Endothelial cell of umbilical vein (primary cell): ENCODE measurements at regions not wholly inside any gene's neighbourhood (a gene's known extent, or its start where the extent isn't known, plus 50 kb on each side); places are given as distances from the start of the nearest gene placed in this dataset.

ENCODE experiments used
- CTCF ChIP-seq, 2 donors: IDR thresholded peaks; 1 replicate in 1 of 2; 2 replicates in 1 of 2; pipeline ENCODE4 v1.5.1; 2011; ENCODE audit warnings: low read length in 2 of 2, mild to moderate bottlenecking in 2 of 2, moderate library complexity in 2 of 2, control low read depth in 1 of 2, inconsistent platforms in 1 of 2, low read depth in 1 of 2; ENCODE audit not compliant: insufficient read depth in 1 of 2; ENCODE audit errors: extremely low read depth in 1 of 2
- EZH2 ChIP-seq: IDR thresholded peaks from 2 replicates; pipeline ENCODE4 v1.6.1; 2012; ENCODE audit warnings: borderline replicate concordance, low read depth, mild to moderate bottlenecking, moderate library complexity, low read length, inconsistent platforms; ENCODE audit not compliant: severe bottlenecking
- FOS ChIP-seq: IDR thresholded peaks from 2 replicates; pipeline ENCODE4 v1.6.1; 2011; ENCODE audit warnings: mild to moderate bottlenecking, low read length, moderate library complexity, borderline replicate concordance; ENCODE audit not compliant: insufficient read depth
- GATA2 ChIP-seq: IDR thresholded peaks from 2 replicates; pipeline ENCODE4 v1.7.0; 2011; ENCODE audit warnings: low read depth, mild to moderate bottlenecking, moderate library complexity, mixed read lengths, low read length; ENCODE audit not compliant: insufficient read length, insufficient read depth
- JUN ChIP-seq: IDR thresholded peaks from 2 replicates; pipeline ENCODE4 v1.6.1; 2011; ENCODE audit warnings: borderline replicate concordance, low read depth; ENCODE audit not compliant: insufficient read length, insufficient read depth
- MAX ChIP-seq: IDR thresholded peaks from 2 replicates; pipeline ENCODE4 v1.6.1; 2011; ENCODE audit not compliant: insufficient read depth, insufficient read length
- MYC ChIP-seq: IDR thresholded peaks from one replicate; pipeline ENCODE4 v1.6.1; 2011; ENCODE audit warnings: mild to moderate bottlenecking, low read depth, low read length
- POLR2A ChIP-seq: IDR thresholded peaks from 2 replicates; pipeline ENCODE4 v1.6.1; 2012; ENCODE audit warnings: low read depth, mild to moderate bottlenecking, control low read depth, low read length
- POLR2AphosphoS5 ChIP-seq: IDR thresholded peaks from 2 replicates; pipeline ENCODE4 v1.6.1; 2012; ENCODE audit warnings: low read depth, mild to moderate bottlenecking, control low read depth, low read length, moderate library complexity; ENCODE audit not compliant: insufficient read depth

DNA sequence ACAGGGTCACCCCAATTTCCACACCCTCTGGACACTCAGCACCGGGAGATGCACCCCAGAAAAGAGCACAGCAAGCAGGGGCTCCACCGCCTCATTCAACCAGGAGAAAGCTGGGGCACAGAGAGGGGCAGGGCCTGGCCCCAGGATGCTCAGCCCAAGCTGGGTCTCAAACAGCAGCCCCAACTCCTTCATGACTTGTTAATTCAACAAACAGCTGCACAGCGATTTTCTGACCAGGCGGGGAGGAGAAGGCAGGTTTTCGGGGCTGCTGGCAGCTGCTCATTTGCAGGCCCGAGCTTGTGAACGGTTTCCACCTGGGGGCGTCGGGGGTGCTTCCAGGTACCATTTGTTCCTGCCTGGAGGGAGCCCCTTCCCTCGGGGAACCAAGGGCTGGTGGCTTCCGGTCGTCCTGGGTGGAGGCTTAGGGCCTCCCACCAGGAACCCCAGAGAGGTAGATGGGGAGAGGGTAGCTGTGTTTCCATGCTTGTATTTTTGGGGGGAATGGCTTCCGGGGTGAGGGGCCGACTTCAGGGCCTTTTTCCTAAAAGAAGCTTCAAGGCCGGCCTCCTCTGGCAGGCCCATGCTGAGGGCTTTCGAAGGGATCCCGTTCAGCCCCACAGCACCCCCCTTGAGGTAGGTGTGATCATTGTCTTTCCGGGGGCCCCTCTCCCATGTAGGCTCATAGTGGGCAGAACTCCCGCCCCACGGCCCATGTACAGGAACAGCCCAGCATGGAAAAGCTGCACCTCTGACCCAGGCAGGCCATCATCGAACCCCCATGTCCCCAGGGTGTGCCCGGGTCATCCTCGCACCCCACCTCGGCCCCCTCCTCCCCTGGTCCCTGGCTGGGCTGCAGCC, 191.6 kb upstream of the GSE1 start:
- TF ChIP-seq CTCF (IDR thresholded peaks at IDR 0.05; ENCODE audit: extremely low read depth in 1 of 2, insufficient read depth in 1 of 2, low read depth in 1 of 2, low read length in 2 of 2) (no peak), EZH2 (no peak), POLR2AphosphoS5 (no peak), POLR2A (no peak), FOS (no peak), MYC (no peak), GATA2 (no peak), MAX (no peak), JUN (no peak)
